HL-60/S4 treated with phorbol 12-myristate 13-acetate at 8.2 ng/mL for 4 days and 3 days (cell line): ENCODE measurements at regions not wholly inside any gene's neighbourhood (a gene's known extent, or its start where the extent isn't known, plus 50 kb on each side); places are given as distances from the start of the nearest gene placed in this dataset.
"Not testable (repeated sequence)": the region's sequence is repeated elsewhere in the genome, so short reads cannot be mapped to it uniquely, and the experiment has no call there.

Source experiments
- in situ Hi-C: fragments of 300-500 bp; cut with MboI; formaldehyde crosslinking; loops from 2 replicates; pipeline ENCODE4 v1.15.0; 2022; ENCODE audit warnings: low sequenced_read_pairs

- in situ Hi-C loops, result no loop called here
Observed at GRCh38 chr16:54879681-54880080, 51.0 kb upstream of the IRX5 start.

GRCh38 chr16:54878301-54878700, 52.4 kb upstream of the IRX5 start:
- in situ Hi-C loops, result no loop called here

GRCh38 chr16:54875443-54875842, 55.2 kb upstream of the IRX5 start:
- in situ Hi-C loops, result no loop called here

GRCh38 chr16:54873716-54874373, 56.8 kb upstream of the IRX5 start:
- in situ Hi-C loops, result not testable (repeated sequence)

- in situ Hi-C loops, result no loop called here
Observed at GRCh38 chr16:54873071-54873470, 57.6 kb upstream of the IRX5 start.

GRCh38 chr16:54870151-54870550, 60.5 kb upstream of the IRX5 start:
- in situ Hi-C loops, result no loop called here

GRCh38 chr16:54867302-54867832, 63.3 kb upstream of the IRX5 start:
- in situ Hi-C loops, result no loop called here

- in situ Hi-C loops, result no loop called here
Observed at GRCh38 chr16:54862529-54862928, 68.1 kb upstream of the IRX5 start.

- in situ Hi-C loops, result no loop called here
Observed at GRCh38 chr16:54856871-54857270, 73.8 kb upstream of the IRX5 start.

- in situ Hi-C loops, result no loop called here
Observed at GRCh38 chr16:54847609-54848008, 83.1 kb upstream of the IRX5 start.

- in situ Hi-C loops, result no loop called here
Observed at GRCh38 chr16:54847207-54847606, 83.5 kb upstream of the IRX5 start.

GRCh38 chr16:54846766-54847165, 83.9 kb upstream of the IRX5 start:
- in situ Hi-C loops, result no loop called here

GRCh38 chr16:54843424-54843750, 87.3 kb upstream of the IRX5 start:
- in situ Hi-C loops, result no loop called here

- in situ Hi-C loops, result no loop called here
Observed at GRCh38 chr16:54842743-54843423, 87.8 kb upstream of the IRX5 start.

- in situ Hi-C loops, result no loop called here
Observed at GRCh38 chr16:54829691-54830090, 101.0 kb upstream of the IRX5 start.

- in situ Hi-C loops, result no loop called here
Observed at GRCh38 chr16:54822892-54823291, 107.8 kb upstream of the IRX5 start.

- in situ Hi-C loops, result no loop called here
Observed at GRCh38 chr16:54822492-54822891, 108.2 kb upstream of the IRX5 start.

GRCh38 chr16:54821731-54822130, 108.9 kb upstream of the IRX5 start:
- in situ Hi-C loops, result no loop called here

- in situ Hi-C loops, result no loop called here
Observed at GRCh38 chr16:54817940-54818574, 112.6 kb upstream of the IRX5 start.

GRCh38 chr16:54817432-54817831, 113.2 kb upstream of the IRX5 start:
- in situ Hi-C loops, result no loop called here

- in situ Hi-C loops, result no loop called here
Observed at GRCh38 chr16:54816471-54816870, 114.2 kb upstream of the IRX5 start.

- in situ Hi-C loops, result no loop called here
Observed at GRCh38 chr16:54815177-54815576, 115.5 kb upstream of the IRX5 start.
